A549 (cell line): ENCODE measurements at regions not wholly inside any gene's neighbourhood (a gene's known extent, or its start where the extent isn't known, plus 50 kb on each side); places are given as distances from the start of the nearest gene placed in this dataset.

Experiments used
- ATAC-seq, 2 experiments: fragments of 200-7000 bp in 1 of 2; fragments of >200 bp in 1 of 2; cut with Nextera tagmentation in 1 of 2; cut with Tn5 transposase in 1 of 2; 3 replicates each; pipeline versions ENCODE4 v1.8.0 to v1.9.1; 2018 to 2020; ENCODE audit warnings: mild to moderate bottlenecking in 1 of 2, moderate library complexity in 1 of 2
- CTCF ChIA-PET: fragments of 300-600 bp; sonication (Branson Sonifier 250); formaldehyde crosslinking; extraction: SDS; loops from one replicate; lab custom pipeline; 2021; ENCODE audit warnings: antibody characterized with exemption, inconsistent platforms; lab: Yijun Ruan, JAX
- POLR2A ChIA-PET: fragments of 350-600 bp; formaldehyde crosslinking; extraction: SDS; loops from one replicate; lab custom pipeline; 2021; ENCODE audit warnings: antibody characterized with exemption, inconsistent platforms; lab: Yijun Ruan, JAX
- DNase-seq, 2 experiments: peaks; one replicate each; pipeline versions ENCODE4 v3.0.0 to v3.0.0-alpha.2; 2011 to 2016; ENCODE audit warnings: low read depth in 1 of 2, low spot score in 1 of 2
- FAIRE-seq: peaks from 2 replicates; lab custom pipeline; 2011; peaks lifted over from hg19 to GRCh38; lab: Jason Lieb, UNC
- H3K27ac ChIP-seq, 2 experiments: fragments of >200 bp; sonication (Bioruptor Twin); formaldehyde crosslinking; 3 replicates each; pipeline ENCODE4 v1.5.1; 2016 to 2017
- H3K4me1 ChIP-seq: fragments of >200 bp; sonication (Bioruptor Twin); formaldehyde crosslinking; 3 replicates; pipeline ENCODE4 v1.6.1; 2016
- H3K4me2 ChIP-seq: fragments of >200 bp; sonication (Bioruptor Twin); formaldehyde crosslinking; 3 replicates; pipeline ENCODE4 v1.6.1; 2016
- H3K4me3 ChIP-seq: fragments of >200 bp; sonication (Bioruptor Twin); formaldehyde crosslinking; 3 replicates; pipeline ENCODE4 v1.5.1; 2016
- H3K9me3 ChIP-seq: fragments of >200 bp; sonication (Bioruptor Twin); formaldehyde crosslinking; 3 replicates; pipeline ENCODE4 v1.6.1; 2016
- CBX2 ChIP-seq: fragments of 200-600 bp; sonication (generic); IDR thresholded peaks from 2 replicates; pipeline ENCODE4 v1.6.1; 2016; ENCODE audit warnings: low read depth, mild to moderate bottlenecking, borderline replicate concordance
- CBX8 ChIP-seq: fragments of 200-600 bp; sonication (generic); IDR thresholded peaks from 2 replicates; pipeline ENCODE4 v1.6.1; 2016
- CHD2 ChIP-seq: fragments of 150-350 bp; IDR thresholded peaks from 2 replicates; pipeline ENCODE4 v1.6.1; 2014; ENCODE audit warnings: low read length; ENCODE audit not compliant: partially characterized antibody
- CHD4 ChIP-seq: fragments of 200-600 bp; sonication (generic); IDR thresholded peaks from 2 replicates; pipeline ENCODE4 v1.6.1; 2016; ENCODE audit warnings: antibody characterized with exemption, mild to moderate bottlenecking, borderline replicate concordance
- FOSB ChIP-seq: fragments of 250-450 bp; sonication (Bioruptor Pico); IDR thresholded peaks from 2 replicates; pipeline ENCODE4 v1.5.0; 2020; ENCODE audit warnings: mild to moderate bottlenecking, moderate library complexity
- FOSL2 ChIP-seq, 2 experiments: fragments of 450-650 bp in 1 of 2; fragments of >200 bp in 1 of 2; sonication (Bioruptor Twin) in 1 of 2; formaldehyde crosslinking; IDR thresholded peaks; 2 replicates each; pipeline versions ENCODE4 v1.5.0 to v1.6.1; 2016 to 2020; ENCODE audit warnings: mild to moderate bottlenecking in 1 of 2, moderate library complexity in 1 of 2
- FOXS1 ChIP-seq: fragments of 250-450 bp; sonication (Bioruptor Pico); IDR thresholded peaks from 2 replicates; pipeline ENCODE4 v1.5.0; 2020; ENCODE audit warnings: mild to moderate bottlenecking, moderate library complexity
- HOXA7 ChIP-seq: fragments of 250-450 bp; sonication (Bioruptor Pico); IDR thresholded peaks from 2 replicates; pipeline ENCODE4 v1.5.0; 2020; ENCODE audit warnings: mild to moderate bottlenecking, moderate library complexity
- JUNB ChIP-seq: fragments of >200 bp; sonication (Bioruptor Twin); formaldehyde crosslinking; IDR thresholded peaks from 2 replicates; pipeline ENCODE4 v1.6.1; 2016
- MAZ ChIP-seq: fragments of 150-350 bp; IDR thresholded peaks from 2 replicates; pipeline ENCODE4 v1.6.1; 2014; ENCODE audit warnings: antibody characterized with exemption, low read depth, low read length, borderline replicate concordance
- NFE2L2 ChIP-seq: fragments of 150-350 bp; conservative IDR thresholded peaks from 2 replicates; pipeline ENCODE4 v1.6.1; 2014; ENCODE audit warnings: low read length
- POLR2A ChIP-seq: IDR thresholded peaks from 2 replicates; pipeline ENCODE4 v1.6.1; 2012; ENCODE audit warnings: mild to moderate bottlenecking, low read length
- RARB ChIP-seq: fragments of 250-450 bp; sonication (Bioruptor Pico); IDR thresholded peaks from 2 replicates; pipeline ENCODE4 v1.8.0; 2021; ENCODE audit warnings: mild to moderate bottlenecking, moderate library complexity
- RCOR1 ChIP-seq: fragments of 150-350 bp; IDR thresholded peaks from 2 replicates; pipeline ENCODE4 v1.6.1; 2014; ENCODE audit warnings: antibody characterized with exemption, low read length, low read depth
- RFX5 ChIP-seq: fragments of 450-650 bp; IDR thresholded peaks from 2 replicates; pipeline ENCODE4 v1.7.1; 2014; ENCODE audit warnings: antibody characterized with exemption, mild to moderate bottlenecking, moderate library complexity
- RNF2 ChIP-seq: fragments of 200-600 bp; sonication (generic); IDR thresholded peaks from 2 replicates; pipeline ENCODE4 v1.6.1; 2016; ENCODE audit warnings: low read depth, mild to moderate bottlenecking, antibody characterized with exemption, moderate library complexity, borderline replicate concordance
- ZFP36 ChIP-seq: fragments of 450-650 bp; IDR thresholded peaks from 2 replicates; pipeline ENCODE4 v1.6.1; 2014; ENCODE audit warnings: borderline replicate concordance; ENCODE audit not compliant: partially characterized antibody
- ZNF302 ChIP-seq: fragments of 250-450 bp; sonication (Bioruptor Pico); IDR thresholded peaks from 2 replicates; pipeline ENCODE4 v1.9.0; 2021; ENCODE audit warnings: inconsistent platforms, mild to moderate bottlenecking, moderate library complexity
- WGBS: methylation state at CpG from one replicate; pipeline ENCODE4 v1.1.6; 2017; ENCODE audit errors: missing lambda C conversion rate; 5-methylcytosine and 5-hydroxymethylcytosine counted together
- TF ChIP-seq, protein P1 (sequence below): IDR thresholded peaks from 2 replicates; pipeline ENCODE4 v1.6.1; 2012
- TF ChIP-seq, protein P2 (sequence below): fragments of 450-650 bp; IDR thresholded peaks from 2 replicates; pipeline ENCODE4 v1.6.1; 2014; ENCODE audit warnings: antibody characterized with exemption
- TF ChIP-seq, protein P3 (sequence below): fragments of 200-600 bp; sonication (generic); IDR thresholded peaks from 2 replicates; pipeline ENCODE4 v1.6.1; 2016; ENCODE audit warnings: antibody characterized with exemption, mild to moderate bottlenecking, moderate library complexity
- TF ChIP-seq, protein P4 (sequence below): IDR thresholded peaks from 2 replicates; pipeline ENCODE4 v1.6.1; 2012; ENCODE audit warnings: low read depth, borderline replicate concordance

DNA sequence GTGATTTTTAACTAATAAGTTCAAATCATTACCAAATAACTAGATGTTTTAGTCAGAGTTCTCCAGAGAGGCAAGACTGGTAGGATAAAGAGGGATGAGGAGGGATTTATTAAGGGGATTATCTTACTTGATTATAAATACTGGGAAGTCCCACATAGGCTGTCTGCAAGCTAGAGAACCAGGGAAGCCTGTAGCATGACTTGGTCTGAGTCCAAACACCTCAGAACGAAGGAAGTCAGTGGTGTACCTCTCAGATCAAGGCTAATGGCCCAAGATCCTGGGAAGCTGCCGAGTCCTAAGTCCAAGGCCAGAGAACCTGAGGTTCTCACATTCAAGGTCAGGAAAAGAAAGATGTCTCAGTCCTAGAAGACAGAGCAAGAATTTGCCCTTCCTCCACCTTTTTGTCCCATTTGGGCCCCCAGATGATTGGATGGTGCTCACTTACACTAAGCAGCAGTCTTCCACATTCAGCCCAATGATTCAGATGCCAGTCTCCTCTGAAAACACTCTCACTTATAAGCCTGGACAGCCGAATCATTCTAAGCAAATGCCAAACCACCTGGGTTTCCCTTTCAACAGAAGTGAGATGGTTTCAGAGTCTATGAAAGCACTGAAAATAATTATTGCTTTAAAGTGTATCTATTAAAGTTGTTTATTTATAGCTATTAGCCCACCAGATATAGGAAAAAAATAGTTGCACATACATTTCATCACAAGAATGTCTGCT, 1599.2 kb downstream of the OLFM4 start:
- no peak for TF ChIP-seq CBX8
- no peak for TF ChIP-seq FOXS1 (CRISPR knock-in tag)
- TF ChIP-seq RNF2 = no peak
- TF ChIP-seq, protein P1, sequence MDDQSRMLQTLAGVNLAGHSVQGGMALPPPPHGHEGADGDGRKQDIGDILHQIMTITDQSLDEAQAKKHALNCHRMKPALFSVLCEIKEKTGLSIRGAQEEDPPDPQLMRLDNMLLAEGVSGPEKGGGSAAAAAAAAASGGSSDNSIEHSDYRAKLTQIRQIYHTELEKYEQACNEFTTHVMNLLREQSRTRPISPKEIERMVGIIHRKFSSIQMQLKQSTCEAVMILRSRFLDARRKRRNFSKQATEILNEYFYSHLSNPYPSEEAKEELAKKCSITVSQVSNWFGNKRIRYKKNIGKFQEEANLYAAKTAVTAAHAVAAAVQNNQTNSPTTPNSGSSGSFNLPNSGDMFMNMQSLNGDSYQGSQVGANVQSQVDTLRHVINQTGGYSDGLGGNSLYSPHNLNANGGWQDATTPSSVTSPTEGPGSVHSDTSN = no peak
- TF ChIP-seq ZFP36 = no peak
- TF ChIP-seq NFE2L2 = no peak
- no peak for TF ChIP-seq HOXA7 (CRISPR knock-in tag)
- no peak for TF ChIP-seq RARB (CRISPR knock-in tag)
- TF ChIP-seq RFX5 = no peak
- TF ChIP-seq JUNB = no peak
- no peak for TF ChIP-seq CBX2
- TF ChIP-seq, protein P2, sequence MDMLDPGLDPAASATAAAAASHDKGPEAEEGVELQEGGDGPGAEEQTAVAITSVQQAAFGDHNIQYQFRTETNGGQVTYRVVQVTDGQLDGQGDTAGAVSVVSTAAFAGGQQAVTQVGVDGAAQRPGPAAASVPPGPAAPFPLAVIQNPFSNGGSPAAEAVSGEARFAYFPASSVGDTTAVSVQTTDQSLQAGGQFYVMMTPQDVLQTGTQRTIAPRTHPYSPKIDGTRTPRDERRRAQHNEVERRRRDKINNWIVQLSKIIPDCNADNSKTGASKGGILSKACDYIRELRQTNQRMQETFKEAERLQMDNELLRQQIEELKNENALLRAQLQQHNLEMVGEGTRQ = no peak
- no peak for TF ChIP-seq FOSB
- Histone ChIP-seq H3K4me1 (no peaks in the 10 kb centered on the region), H3K27ac (no peak overlapping the region), H3K9me3 (no peaks in the 10 kb centered on the region), H3K4me3 (no peak overlapping the region), H3K4me2 (no peak overlapping the region)
- ATAC-seq (no peak), DNase-seq (no peak), FAIRE-seq (no peak)
- ChIA-PET POLR2A (no interaction called here), CTCF (no interaction called here)
- WGBS = 0% methylated on average over 3 of the region's 3 CpGs

DNA sequence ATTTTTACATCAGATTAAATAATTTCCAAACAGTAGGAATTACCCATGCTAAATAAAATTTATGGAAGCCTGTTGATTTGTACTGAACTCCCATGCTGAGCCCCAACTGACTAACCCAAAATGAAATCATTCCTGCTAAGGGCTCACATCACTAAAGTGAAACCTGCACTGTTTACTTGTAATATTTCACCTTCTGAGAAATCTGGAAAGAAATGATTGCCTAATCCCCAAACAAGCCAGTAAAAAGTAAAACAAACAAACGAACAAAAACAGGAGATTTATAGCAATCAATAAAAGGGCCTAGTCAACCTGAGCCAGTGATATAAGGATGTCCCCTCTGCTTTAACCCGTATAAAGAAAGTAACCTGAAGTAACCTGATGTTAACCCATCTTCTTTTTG, 1599.8 kb downstream of the OLFM4 start:
- ChIA-PET CTCF (no interaction called here), POLR2A (no interaction called here)
- Histone ChIP-seq H3K27ac (no peak overlapping the region), H3K4me3 (no peak overlapping the region), H3K4me2 (no peak overlapping the region), H3K4me1 (no peaks in the 10 kb centered on the region), H3K9me3 (no peaks in the 10 kb centered on the region)
- no peak for TF ChIP-seq CHD2
- TF ChIP-seq RCOR1 = no peak
- no peak for TF ChIP-seq CBX8
- TF ChIP-seq, protein P3, sequence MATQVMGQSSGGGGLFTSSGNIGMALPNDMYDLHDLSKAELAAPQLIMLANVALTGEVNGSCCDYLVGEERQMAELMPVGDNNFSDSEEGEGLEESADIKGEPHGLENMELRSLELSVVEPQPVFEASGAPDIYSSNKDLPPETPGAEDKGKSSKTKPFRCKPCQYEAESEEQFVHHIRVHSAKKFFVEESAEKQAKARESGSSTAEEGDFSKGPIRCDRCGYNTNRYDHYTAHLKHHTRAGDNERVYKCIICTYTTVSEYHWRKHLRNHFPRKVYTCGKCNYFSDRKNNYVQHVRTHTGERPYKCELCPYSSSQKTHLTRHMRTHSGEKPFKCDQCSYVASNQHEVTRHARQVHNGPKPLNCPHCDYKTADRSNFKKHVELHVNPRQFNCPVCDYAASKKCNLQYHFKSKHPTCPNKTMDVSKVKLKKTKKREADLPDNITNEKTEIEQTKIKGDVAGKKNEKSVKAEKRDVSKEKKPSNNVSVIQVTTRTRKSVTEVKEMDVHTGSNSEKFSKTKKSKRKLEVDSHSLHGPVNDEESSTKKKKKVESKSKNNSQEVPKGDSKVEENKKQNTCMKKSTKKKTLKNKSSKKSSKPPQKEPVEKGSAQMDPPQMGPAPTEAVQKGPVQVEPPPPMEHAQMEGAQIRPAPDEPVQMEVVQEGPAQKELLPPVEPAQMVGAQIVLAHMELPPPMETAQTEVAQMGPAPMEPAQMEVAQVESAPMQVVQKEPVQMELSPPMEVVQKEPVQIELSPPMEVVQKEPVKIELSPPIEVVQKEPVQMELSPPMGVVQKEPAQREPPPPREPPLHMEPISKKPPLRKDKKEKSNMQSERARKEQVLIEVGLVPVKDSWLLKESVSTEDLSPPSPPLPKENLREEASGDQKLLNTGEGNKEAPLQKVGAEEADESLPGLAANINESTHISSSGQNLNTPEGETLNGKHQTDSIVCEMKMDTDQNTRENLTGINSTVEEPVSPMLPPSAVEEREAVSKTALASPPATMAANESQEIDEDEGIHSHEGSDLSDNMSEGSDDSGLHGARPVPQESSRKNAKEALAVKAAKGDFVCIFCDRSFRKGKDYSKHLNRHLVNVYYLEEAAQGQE = no peak
- no peak for TF ChIP-seq FOSB
- no peak for TF ChIP-seq POLR2A
- TF ChIP-seq CHD4 = no peak
- no peak for TF ChIP-seq RNF2
- TF ChIP-seq, protein P4, sequence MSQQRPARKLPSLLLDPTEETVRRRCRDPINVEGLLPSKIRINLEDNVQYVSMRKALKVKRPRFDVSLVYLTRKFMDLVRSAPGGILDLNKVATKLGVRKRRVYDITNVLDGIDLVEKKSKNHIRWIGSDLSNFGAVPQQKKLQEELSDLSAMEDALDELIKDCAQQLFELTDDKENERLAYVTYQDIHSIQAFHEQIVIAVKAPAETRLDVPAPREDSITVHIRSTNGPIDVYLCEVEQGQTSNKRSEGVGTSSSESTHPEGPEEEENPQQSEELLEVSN = no peak
- no peak for TF ChIP-seq FOSL2 (IDR thresholded peaks at IDR 0.05)
- no peak for TF ChIP-seq FOSL2 (CRISPR knock-in tag; IDR thresholded peaks at IDR 0.05)
- TF ChIP-seq JUNB = no peak
- TF ChIP-seq RFX5 = no peak
- no peak for TF ChIP-seq ZNF302 (CRISPR knock-in tag)
- no peak for TF ChIP-seq MAZ
- ATAC-seq (no peak), FAIRE-seq (no peak), DNase-seq (no peak)
- WGBS = 2% methylated on average over 2 of the region's 2 CpGs
